IMR-90 (cell line): ENCODE measurements at regions not wholly inside any gene's neighbourhood (a gene's known extent, or its start where the extent isn't known, plus 50 kb on each side); places are given as distances from the start of the nearest gene placed in this dataset.

ENCODE experiments used
- ATAC-seq: fragments of 200-7000 bp; cut with Tn5 transposase; 2 replicates; pipeline ENCODE4 v1.9.1; 2020; ENCODE audit warnings: low read depth, mild to moderate bottlenecking, moderate library complexity
- BruUV-seq: library from RNA; stranded (reverse); fragments of 400-500 nt; replicated peaks from 2 replicates; lab custom pipeline; 2021; lab: Mats Ljungman, UMichigan
- CTCF ChIA-PET: fragments of 300-600 bp; formaldehyde crosslinking; extraction: SDS; loops from one replicate; lab custom pipeline; 2021; ENCODE audit warnings: antibody characterized with exemption; lab: Yijun Ruan, JAX
- POLR2A ChIA-PET: fragments of 300-600 bp; sonication (Branson Sonifier 250); formaldehyde crosslinking; loops from one replicate; lab custom pipeline; 2022; ENCODE audit warnings: antibody characterized with exemption; ENCODE audit not compliant: unreplicated experiment; lab: Charles Lee
- DNase-seq: peaks from one replicate; pipeline ENCODE4 v3.0.0; 2013
- H2AFZ ChIP-seq: replicated peaks from 2 replicates; pipeline ENCODE3; 2013; ENCODE audit warnings: low read length, mild to moderate bottlenecking; ENCODE audit not compliant: poor library complexity
- H2AK5ac ChIP-seq: 2 replicates; pipeline ENCODE4 v1.6.1; 2013; ENCODE audit warnings: low read depth, low read length, inconsistent platforms
- H2AK9ac ChIP-seq: replicated peaks from 2 replicates; pipeline ENCODE3; 2013; ENCODE audit warnings: mild to moderate bottlenecking, low read depth, low read length, moderate library complexity; ENCODE audit not compliant: poor library complexity
- H2BK120ac ChIP-seq: 2 replicates; pipeline ENCODE4 v1.6.1; 2013; ENCODE audit warnings: low read depth, low read length, inconsistent platforms
- H2BK15ac ChIP-seq: 3 replicates; pipeline ENCODE4 v1.6.1; 2013; ENCODE audit warnings: low read depth, low read length, inconsistent platforms
- H2BK20ac ChIP-seq: 2 replicates; pipeline ENCODE4 v1.6.1; 2013; ENCODE audit warnings: low read depth, mild to moderate bottlenecking, inconsistent platforms, low read length, moderate library complexity
- H2BK5ac ChIP-seq: 2 replicates; pipeline ENCODE4 v1.6.1; 2013; ENCODE audit warnings: mild to moderate bottlenecking, low read depth, low read length, inconsistent platforms; ENCODE audit not compliant: poor library complexity, severe bottlenecking
- H3K14ac ChIP-seq: replicated peaks from 2 replicates; pipeline ENCODE4 v1.6.1; 2013; ENCODE audit warnings: low read depth, low read length, inconsistent platforms
- H3K18ac ChIP-seq: 2 replicates; pipeline ENCODE4 v1.6.1; 2013; ENCODE audit warnings: low read depth, low read length, control low read depth
- H3K23ac ChIP-seq: 2 replicates; pipeline ENCODE4 v1.6.1; 2013; ENCODE audit warnings: low read depth, low read length, inconsistent platforms
- H3K27ac ChIP-seq: 2 replicates; pipeline ENCODE4 v1.5.1; 2013; ENCODE audit warnings: mild to moderate bottlenecking, control low read depth, low read length; ENCODE audit not compliant: insufficient read depth
- H3K27me3 ChIP-seq: 2 replicates; pipeline ENCODE4 v1.6.1; 2013; ENCODE audit warnings: low read length; ENCODE audit not compliant: control insufficient read depth, insufficient read depth
- H3K36me3 ChIP-seq: 2 replicates; pipeline ENCODE4 v1.6.1; 2013; ENCODE audit warnings: low read length, mixed read lengths; ENCODE audit not compliant: control insufficient read depth, insufficient read depth
- H3K4ac ChIP-seq: 2 replicates; pipeline ENCODE4 v1.6.1; 2013; ENCODE audit warnings: low read depth, low read length, inconsistent platforms
- H3K4me1 ChIP-seq: 2 replicates; pipeline ENCODE4 v1.6.1; 2013; ENCODE audit warnings: low read length, mixed read lengths; ENCODE audit not compliant: control insufficient read depth, insufficient read depth
- H3K4me2 ChIP-seq: 2 replicates; pipeline ENCODE4 v1.6.1; 2013; ENCODE audit warnings: low read depth, mild to moderate bottlenecking, control low read depth, low read length, moderate library complexity
- H3K4me3 ChIP-seq: 2 replicates; pipeline ENCODE4 v1.5.1; 2013; ENCODE audit warnings: low read depth, mild to moderate bottlenecking, control low read depth, low read length, moderate library complexity; ENCODE audit not compliant: insufficient read depth
- H3K56ac ChIP-seq: 2 replicates; pipeline ENCODE4 v1.6.1; 2013; ENCODE audit warnings: low read length, inconsistent platforms; ENCODE audit not compliant: insufficient read depth; ENCODE audit errors: extremely low read depth
- H3K79me1 ChIP-seq, 2 experiments: 2 replicates each; pipeline ENCODE4 v1.6.1; 2013; ENCODE audit warnings: low read length in 2 of 2, inconsistent platforms in 1 of 2, low read depth in 1 of 2
- H3K9ac ChIP-seq: 2 replicates; pipeline ENCODE4 v1.6.1; 2013; ENCODE audit warnings: low read depth, low read length, control low read depth
- H3K9me1 ChIP-seq: 2 replicates; pipeline ENCODE4 v1.6.1; 2013; ENCODE audit warnings: low read length, inconsistent platforms; ENCODE audit not compliant: insufficient read depth
- H3K9me3 ChIP-seq: 2 replicates; pipeline ENCODE4 v1.6.1; 2013; ENCODE audit warnings: low read length; ENCODE audit not compliant: control insufficient read depth, insufficient read depth
- H4K20me1 ChIP-seq: 2 replicates; pipeline ENCODE4 v1.6.1; 2013; ENCODE audit warnings: low read length, inconsistent platforms; ENCODE audit not compliant: insufficient read depth
- H4K5ac ChIP-seq: 2 replicates; pipeline ENCODE4 v1.6.1; 2013; ENCODE audit warnings: mild to moderate bottlenecking, low read depth, low read length, control low read depth
- H4K8ac ChIP-seq, 2 experiments: 2 replicates each; pipeline ENCODE4 v1.6.1; 2013; ENCODE audit warnings: low read depth in 2 of 2, low read length in 2 of 2, control low read depth in 1 of 2, inconsistent platforms in 1 of 2
- H4K91ac ChIP-seq: 2 replicates; pipeline ENCODE4 v1.6.1; 2013; ENCODE audit warnings: low read depth, low read length, inconsistent platforms; ENCODE audit not compliant: insufficient read depth
- CEBPB ChIP-seq: IDR thresholded peaks from 2 replicates; pipeline ENCODE4 v1.6.1; 2012; ENCODE audit warnings: low read depth, low read length, improper control_type of control experiment
- CHD1 ChIP-seq: IDR thresholded peaks from 2 replicates; pipeline ENCODE4 v1.6.1; 2012; ENCODE audit warnings: low read depth, low read length, improper control_type of control experiment
- FOS ChIP-seq: fragments of 150-350 bp; IDR thresholded peaks from 2 replicates; pipeline ENCODE4 v1.6.1; 2016; ENCODE audit warnings: low read depth, low read length
- MAFK ChIP-seq: IDR thresholded peaks from 2 replicates; pipeline ENCODE4 v1.6.1; 2012; ENCODE audit warnings: low read depth, low read length, improper control_type of control experiment
- MAZ ChIP-seq: IDR thresholded peaks from 2 replicates; pipeline ENCODE4 v1.6.1; 2012; ENCODE audit warnings: low read depth, mild to moderate bottlenecking, low read length, improper control_type of control experiment, moderate library complexity, borderline replicate concordance
- MXI1 ChIP-seq: IDR thresholded peaks from 2 replicates; pipeline ENCODE4 v1.6.1; 2012; ENCODE audit warnings: low read depth, mild to moderate bottlenecking, low read length, moderate library complexity, borderline replicate concordance
- NFE2L2 ChIP-seq: fragments of 150-350 bp; IDR thresholded peaks from 2 replicates; pipeline ENCODE4 v1.6.1; 2016; ENCODE audit warnings: low read depth, mild to moderate bottlenecking, low read length
- POLR2A ChIP-seq: IDR thresholded peaks from 2 replicates; pipeline ENCODE4 v1.6.1; 2012; ENCODE audit warnings: mild to moderate bottlenecking, low read depth, low read length
- RAD21 ChIP-seq: IDR thresholded peaks from 2 replicates; pipeline ENCODE4 v1.6.1; 2012; ENCODE audit warnings: low read length, improper control_type of control experiment
- RCOR1 ChIP-seq: IDR thresholded peaks from 2 replicates; pipeline ENCODE4 v1.6.1; 2012; ENCODE audit warnings: mild to moderate bottlenecking, low read length, improper control_type of control experiment; ENCODE audit not compliant: insufficient replicate concordance
- RFX5 ChIP-seq: IDR thresholded peaks from 2 replicates; pipeline ENCODE4 v1.8.0; 2012; ENCODE audit warnings: low read depth, mild to moderate bottlenecking, low read length, moderate library complexity
- SMC3 ChIP-seq: fragments of 150-350 bp; IDR thresholded peaks from 2 replicates; pipeline ENCODE4 v1.6.1; 2016; ENCODE audit warnings: low read depth, mild to moderate bottlenecking, antibody characterized with exemption, low read length, moderate library complexity
- whole genome bisulfite sequencing, 2 experiments: methylation state at CpG; one replicate each; pipeline versions ENCODE4 v1.1.5 to v1.1.7; 2013; ENCODE audit warnings: missing lambda C conversion rate in 2 of 2; ENCODE audit not compliant: insufficient read length in 1 of 2; ENCODE audit errors: extremely low coverage in 2 of 2; 5-methylcytosine and 5-hydroxymethylcytosine counted together
- dilution Hi-C: fragments of 300-500 bp; cut with HindIII; formaldehyde crosslinking; loops from one replicate; pipeline ENCODE4 v1.14.3; 2018; ENCODE audit warnings: low sequenced_read_pairs; ENCODE audit not compliant: unreplicated experiment
- in situ Hi-C: fragments of 300-500 bp; cut with MboI; formaldehyde crosslinking; loops from 3 replicates; pipeline ENCODE4 v1.14.3; 2019; ENCODE audit warnings: low sequenced_read_pairs, inconsistent platforms, mixed read lengths
- intact Hi-C: fragments of 100-400 bp; cut with micrococcal nuclease; formaldehyde crosslinking; loops from 2 replicates; pipeline ENCODE4 v1.10.0; 2022
- TF ChIP-seq, protein P1 (sequence below): fragments of 150-350 bp; IDR thresholded peaks from 2 replicates; pipeline ENCODE4 v1.6.1; 2016; ENCODE audit warnings: low read depth, mild to moderate bottlenecking, low read length, moderate library complexity, borderline replicate concordance
- TF ChIP-seq, protein P2 (sequence below): conservative IDR thresholded peaks from 2 replicates; pipeline ENCODE4 v1.5.1; 2012; ENCODE audit warnings: mild to moderate bottlenecking, low read depth, low read length, improper control_type of control experiment

DNA sequence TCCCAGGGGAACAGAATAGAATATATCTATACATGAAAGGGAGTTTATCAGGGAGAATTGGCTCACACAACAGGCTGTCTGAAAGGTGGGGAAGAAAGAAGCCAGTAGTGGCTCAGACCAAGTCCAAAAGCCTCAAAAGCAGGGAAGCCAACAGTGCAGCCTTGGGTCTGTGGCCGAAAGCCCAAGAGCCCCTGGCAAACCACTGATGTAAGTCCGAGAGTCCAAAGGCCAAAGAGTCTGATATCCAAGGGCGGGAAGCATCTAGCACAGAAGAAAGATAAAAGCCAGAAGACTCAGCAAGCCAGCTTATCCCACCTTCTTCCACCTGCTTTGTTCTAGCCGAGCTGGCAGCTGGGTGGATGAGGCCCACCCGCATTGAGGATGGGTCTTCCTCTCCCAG is 172.5 kb downstream of the CCDC71L start:
- H4K8ac ChIP-seq, result no peak overlapping the region
- no peak overlapping the region for H3K18ac ChIP-seq
- POLR2A ChIA-PET, result no interaction called here
- no peak overlapping the region for H3K56ac ChIP-seq
- H2BK15ac ChIP-seq, result no peak overlapping the region
- H3K27ac ChIP-seq, result no peak overlapping the region
- H3K23ac ChIP-seq, result no peak overlapping the region
- no peak overlapping the region for H3K4me3 ChIP-seq
- peaks cover 20% of the 10 kb centered on the region for H3K4me1 ChIP-seq
- H3K14ac ChIP-seq, result no peak overlapping the region
- no peaks in the 10 kb centered on the region for H3K27me3 ChIP-seq
- no peaks in the 10 kb centered on the region for H4K20me1 ChIP-seq
- intact Hi-C loops (loop anchor here (5.0 kb wide), 1 partner anchor 169 kb away; no protein-coding TSS in a partner anchor), in situ Hi-C loops (no loop called here), dilution Hi-C loops (no loop called here)
- H2AK5ac ChIP-seq, result no peak overlapping the region
- no peak overlapping the region for H2BK20ac ChIP-seq
- H3K4me2 ChIP-seq, result no peak overlapping the region
- no peak overlapping the region for H4K91ac ChIP-seq
- CTCF ChIA-PET, result no interaction called here
- H3K9ac ChIP-seq, result no peak overlapping the region
- no peak for ATAC-seq
- no peak overlapping the region for H2AK9ac ChIP-seq
- H2AFZ ChIP-seq, result no peak overlapping the region
- H3K79me1 ChIP-seq, result 0 out of 4 replicates have a peak, but pooled peaks cover 0 to 3% of the 10 kb centered on the region in 2 experiments
- no peak overlapping the region for H3K4ac ChIP-seq
- H3K36me3 ChIP-seq, result no peaks in the 10 kb centered on the region
- peaks cover 17% of the 10 kb centered on the region for H3K9me1 ChIP-seq
- DNase-seq, result no peak
- H2BK5ac ChIP-seq, result no peak overlapping the region
- H3K9me3 ChIP-seq, result no peaks in the 10 kb centered on the region
- TF ChIP-seq RCOR1, result no peak
- TF ChIP-seq CEBPB, result no peak
- TF ChIP-seq RFX5, result no peak
- TF ChIP-seq MXI1, result no peak
- no peak for TF ChIP-seq SMC3
- TF ChIP-seq RAD21, result no peak
- TF ChIP-seq, protein P1, sequence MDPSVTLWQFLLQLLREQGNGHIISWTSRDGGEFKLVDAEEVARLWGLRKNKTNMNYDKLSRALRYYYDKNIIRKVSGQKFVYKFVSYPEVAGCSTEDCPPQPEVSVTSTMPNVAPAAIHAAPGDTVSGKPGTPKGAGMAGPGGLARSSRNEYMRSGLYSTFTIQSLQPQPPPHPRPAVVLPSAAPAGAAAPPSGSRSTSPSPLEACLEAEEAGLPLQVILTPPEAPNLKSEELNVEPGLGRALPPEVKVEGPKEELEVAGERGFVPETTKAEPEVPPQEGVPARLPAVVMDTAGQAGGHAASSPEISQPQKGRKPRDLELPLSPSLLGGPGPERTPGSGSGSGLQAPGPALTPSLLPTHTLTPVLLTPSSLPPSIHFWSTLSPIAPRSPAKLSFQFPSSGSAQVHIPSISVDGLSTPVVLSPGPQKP, result no peak
- no peak for TF ChIP-seq CHD1
- TF ChIP-seq MAZ, result no peak
- TF ChIP-seq FOS, result no peak
- TF ChIP-seq, protein P2, sequence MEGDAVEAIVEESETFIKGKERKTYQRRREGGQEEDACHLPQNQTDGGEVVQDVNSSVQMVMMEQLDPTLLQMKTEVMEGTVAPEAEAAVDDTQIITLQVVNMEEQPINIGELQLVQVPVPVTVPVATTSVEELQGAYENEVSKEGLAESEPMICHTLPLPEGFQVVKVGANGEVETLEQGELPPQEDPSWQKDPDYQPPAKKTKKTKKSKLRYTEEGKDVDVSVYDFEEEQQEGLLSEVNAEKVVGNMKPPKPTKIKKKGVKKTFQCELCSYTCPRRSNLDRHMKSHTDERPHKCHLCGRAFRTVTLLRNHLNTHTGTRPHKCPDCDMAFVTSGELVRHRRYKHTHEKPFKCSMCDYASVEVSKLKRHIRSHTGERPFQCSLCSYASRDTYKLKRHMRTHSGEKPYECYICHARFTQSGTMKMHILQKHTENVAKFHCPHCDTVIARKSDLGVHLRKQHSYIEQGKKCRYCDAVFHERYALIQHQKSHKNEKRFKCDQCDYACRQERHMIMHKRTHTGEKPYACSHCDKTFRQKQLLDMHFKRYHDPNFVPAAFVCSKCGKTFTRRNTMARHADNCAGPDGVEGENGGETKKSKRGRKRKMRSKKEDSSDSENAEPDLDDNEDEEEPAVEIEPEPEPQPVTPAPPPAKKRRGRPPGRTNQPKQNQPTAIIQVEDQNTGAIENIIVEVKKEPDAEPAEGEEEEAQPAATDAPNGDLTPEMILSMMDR, result no peak
- TF ChIP-seq MAFK, result no peak
- no peak for TF ChIP-seq POLR2A
- TF ChIP-seq NFE2L2, result no peak
- H4K5ac ChIP-seq, result no peak overlapping the region
- no TSS peak for BruUV-seq
- H2BK120ac ChIP-seq, result no peak overlapping the region
- WGBS, 2 experiments, result 93% methylated on average over 3 of the region's 5 CpGs; no CpG with 5 or more reads in 1 of the 2 experiments
